GM23248 (cell line): ENCODE measurements at regions not wholly inside any gene's neighbourhood (a gene's known extent, or its start where the extent isn't known, plus 50 kb on each side); places are given as distances from the start of the nearest gene placed in this dataset.

Experiments
- EZH2 ChIP-seq: fragments of 200-600 bp; sonication (generic); IDR thresholded peaks from 2 replicates; pipeline ENCODE4 v1.6.1; 2018; ENCODE audit warnings: antibody characterized with exemption, mild to moderate bottlenecking; ENCODE audit not compliant: insufficient read depth, poor library complexity, severe bottlenecking
- EZH2phosphoT487 ChIP-seq: fragments of 200-600 bp; sonication (generic); IDR thresholded peaks from 2 replicates; pipeline ENCODE4 v1.6.1; 2018; ENCODE audit warnings: antibody characterized with exemption, moderate library complexity, mild to moderate bottlenecking, low read depth; ENCODE audit not compliant: insufficient read depth

- no peak for TF ChIP-seq EZH2
- TF ChIP-seq EZH2phosphoT487: no peak
Measured at GRCh38 chr13:63554157-63554556, 2138.5 kb upstream of the PCDH20 start.
